ENCODE measurements at regions not wholly inside any gene's neighbourhood (a gene's known extent, or its start where the extent isn't known, plus 50 kb on each side); places are given as distances from the start of the nearest gene placed in this dataset.

DNA sequence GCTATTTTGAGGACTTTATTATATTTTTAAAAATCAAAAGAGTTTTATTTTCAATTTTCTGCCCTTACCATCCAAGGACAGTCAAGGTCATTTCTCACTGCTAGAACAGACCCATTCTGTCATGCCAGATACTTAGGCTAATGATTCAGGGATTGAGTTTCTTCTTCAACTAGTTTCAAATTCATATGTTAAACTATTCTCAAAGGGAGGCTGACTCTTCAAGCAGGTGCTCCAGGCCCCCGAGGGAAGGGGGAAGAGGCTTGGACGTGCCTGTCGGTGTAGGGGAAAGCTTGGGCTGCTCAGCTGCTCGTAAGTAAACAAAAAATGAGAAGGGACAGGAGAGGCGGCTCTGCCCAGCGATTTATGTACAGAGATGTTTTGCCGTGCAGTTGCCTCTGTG lies 69.4 kb upstream of the MYLIP start:
- no peak overlapping the region for H3K27ac ChIP-seq (ENCODE audit: low read length)
- TF ChIP-seq, protein P1, sequence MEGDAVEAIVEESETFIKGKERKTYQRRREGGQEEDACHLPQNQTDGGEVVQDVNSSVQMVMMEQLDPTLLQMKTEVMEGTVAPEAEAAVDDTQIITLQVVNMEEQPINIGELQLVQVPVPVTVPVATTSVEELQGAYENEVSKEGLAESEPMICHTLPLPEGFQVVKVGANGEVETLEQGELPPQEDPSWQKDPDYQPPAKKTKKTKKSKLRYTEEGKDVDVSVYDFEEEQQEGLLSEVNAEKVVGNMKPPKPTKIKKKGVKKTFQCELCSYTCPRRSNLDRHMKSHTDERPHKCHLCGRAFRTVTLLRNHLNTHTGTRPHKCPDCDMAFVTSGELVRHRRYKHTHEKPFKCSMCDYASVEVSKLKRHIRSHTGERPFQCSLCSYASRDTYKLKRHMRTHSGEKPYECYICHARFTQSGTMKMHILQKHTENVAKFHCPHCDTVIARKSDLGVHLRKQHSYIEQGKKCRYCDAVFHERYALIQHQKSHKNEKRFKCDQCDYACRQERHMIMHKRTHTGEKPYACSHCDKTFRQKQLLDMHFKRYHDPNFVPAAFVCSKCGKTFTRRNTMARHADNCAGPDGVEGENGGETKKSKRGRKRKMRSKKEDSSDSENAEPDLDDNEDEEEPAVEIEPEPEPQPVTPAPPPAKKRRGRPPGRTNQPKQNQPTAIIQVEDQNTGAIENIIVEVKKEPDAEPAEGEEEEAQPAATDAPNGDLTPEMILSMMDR (IDR thresholded peaks at IDR 0.05; ENCODE audit: low read depth, low read length), result no peak
- no peak for TF ChIP-seq EZH2phosphoT487 (IDR thresholded peaks at IDR 0.05; ENCODE audit: low read depth)
- H3K4me3 ChIP-seq (ENCODE audit: low read length), result no peak overlapping the region
- H3K4me1 ChIP-seq (ENCODE audit: low read length), result no peaks in the 10 kb centered on the region
- H3K79me2 ChIP-seq (ENCODE audit: low read length), result no peaks in the 10 kb centered on the region
- no peaks in the 10 kb centered on the region for H3K9me3 ChIP-seq (ENCODE audit: insufficient read depth, low read length)
- no peaks in the 10 kb centered on the region for H4K20me1 ChIP-seq (ENCODE audit: insufficient read depth, low read length)
- H3K9ac ChIP-seq (ENCODE audit: low read length), result no peak overlapping the region
- H2AFZ ChIP-seq (ENCODE audit: low read depth, low read length), result no peak overlapping the region
- no peaks in the 10 kb centered on the region for H3K27me3 ChIP-seq (ENCODE audit: low read depth, low read length)
- no peak overlapping the region for H3K4me2 ChIP-seq (ENCODE audit: low read length)
- H3K36me3 ChIP-seq (replicated peaks; ENCODE audit: low read depth, low read length), result no peaks in the 10 kb centered on the region

DNA sequence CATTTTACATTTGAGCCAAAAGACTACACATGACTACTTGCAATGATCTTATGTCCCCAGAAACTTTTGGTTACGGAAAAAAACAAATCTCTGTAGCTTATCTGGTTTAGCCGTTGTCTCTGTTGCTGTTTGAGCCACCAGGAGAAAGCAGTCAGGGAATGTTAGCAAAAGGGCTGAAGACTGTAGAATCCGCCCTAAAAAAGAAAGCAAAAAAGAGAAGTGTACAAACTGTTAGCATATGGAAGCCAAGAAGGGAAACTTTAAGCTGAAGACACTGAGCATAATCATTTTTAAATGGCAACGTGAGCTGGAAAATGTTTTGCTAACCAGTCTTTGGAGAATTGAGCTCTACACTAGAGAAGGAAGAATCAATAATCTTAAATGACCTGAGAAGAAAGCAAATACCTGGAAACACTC lies 69.9 kb upstream of the MYLIP start:
- Histone ChIP-seq H3K4me2 (ENCODE audit: low read length) (no peak overlapping the region), H3K9me3 (ENCODE audit: insufficient read depth, low read length) (no peaks in the 10 kb centered on the region), H3K9ac (ENCODE audit: low read length) (no peak overlapping the region), H3K79me2 (ENCODE audit: low read length) (no peaks in the 10 kb centered on the region), H3K27ac (ENCODE audit: low read length) (no peak overlapping the region), H4K20me1 (ENCODE audit: insufficient read depth, low read length) (no peaks in the 10 kb centered on the region), H3K36me3 (replicated peaks; ENCODE audit: low read depth, low read length) (no peaks in the 10 kb centered on the region), H2AFZ (ENCODE audit: low read depth, low read length) (no peak overlapping the region), H3K4me1 (ENCODE audit: low read length) (no peaks in the 10 kb centered on the region), H3K27me3 (ENCODE audit: low read depth, low read length) (no peaks in the 10 kb centered on the region), H3K4me3 (ENCODE audit: low read length) (no peak overlapping the region)
- no peak for TF ChIP-seq EZH2phosphoT487 (IDR thresholded peaks at IDR 0.05; ENCODE audit: low read depth)
- TF ChIP-seq, protein P1 (IDR thresholded peaks at IDR 0.05; ENCODE audit: low read depth, low read length), result no peak

DNA sequence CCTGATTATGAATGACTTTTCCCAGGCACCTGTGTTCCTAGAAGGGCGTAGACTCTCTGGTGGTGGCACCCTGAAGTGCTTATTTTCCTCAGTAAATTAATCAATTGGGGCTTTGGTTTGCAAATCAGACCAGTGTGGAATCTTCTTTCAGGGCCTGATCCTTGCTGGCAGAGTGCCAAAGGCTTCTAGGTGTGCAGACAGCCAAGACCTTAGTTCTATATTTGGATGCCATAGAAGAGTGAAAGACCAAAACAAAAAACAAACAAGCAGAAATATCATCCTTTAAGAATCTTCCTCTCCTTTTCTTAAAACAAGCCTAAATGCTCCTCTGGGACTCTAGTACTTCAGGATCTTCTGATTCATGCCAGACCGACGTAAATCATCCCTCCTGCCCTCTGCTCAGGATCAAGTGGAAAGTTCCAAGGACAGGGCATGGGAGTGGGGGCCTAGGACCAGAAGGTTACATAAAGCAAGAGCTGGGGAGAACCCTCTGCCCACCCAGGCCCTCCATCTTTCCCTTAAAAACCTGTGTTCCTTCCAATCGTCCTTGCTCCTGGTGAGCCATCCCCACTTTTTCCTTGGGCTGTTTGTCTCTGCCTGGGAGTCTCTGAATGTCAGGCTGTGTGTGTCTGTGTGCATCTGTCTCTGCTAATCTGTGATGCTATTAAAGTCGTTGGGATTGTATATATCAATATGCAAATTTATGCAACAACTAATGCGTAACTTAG lies 70.5 kb upstream of the MYLIP start:
- Histone ChIP-seq H3K4me1 (ENCODE audit: low read length) (no peaks in the 10 kb centered on the region), H4K20me1 (ENCODE audit: insufficient read depth, low read length) (no peaks in the 10 kb centered on the region), H3K36me3 (replicated peaks; ENCODE audit: low read depth, low read length) (no peaks in the 10 kb centered on the region), H3K27ac (ENCODE audit: low read length) (no peak overlapping the region), H3K9me3 (ENCODE audit: insufficient read depth, low read length) (no peaks in the 10 kb centered on the region), H3K4me2 (ENCODE audit: low read length) (no peak overlapping the region), H3K79me2 (ENCODE audit: low read length) (no peaks in the 10 kb centered on the region), H2AFZ (ENCODE audit: low read depth, low read length) (no peak overlapping the region), H3K27me3 (ENCODE audit: low read depth, low read length) (no peaks in the 10 kb centered on the region), H3K4me3 (ENCODE audit: low read length) (no peak overlapping the region), H3K9ac (ENCODE audit: low read length) (no peak overlapping the region)
- TF ChIP-seq, protein P1 (IDR thresholded peaks at IDR 0.05; ENCODE audit: low read depth, low read length), result no peak
- no peak for TF ChIP-seq EZH2phosphoT487 (IDR thresholded peaks at IDR 0.05; ENCODE audit: low read depth)

DNA sequence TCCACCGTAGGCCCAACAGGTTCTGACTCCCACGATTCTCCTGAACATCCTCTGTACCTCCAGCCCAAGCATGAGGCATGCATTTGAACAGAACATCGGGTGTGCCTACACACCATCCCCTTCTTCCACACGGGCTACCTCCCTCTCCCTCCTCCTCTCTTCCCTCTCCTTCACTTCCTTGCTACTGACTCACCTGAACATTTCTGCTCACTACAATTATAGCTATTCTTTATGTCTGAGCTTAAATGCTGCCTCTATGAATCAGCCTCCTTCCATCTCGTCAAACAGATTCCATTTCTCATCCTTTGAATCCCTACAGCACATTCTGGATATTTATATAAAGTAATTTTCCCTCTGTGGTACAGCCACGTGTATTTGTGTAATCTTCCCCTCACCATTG lies 71.4 kb upstream of the MYLIP start:
- TF ChIP-seq, protein P1 (IDR thresholded peaks at IDR 0.05; ENCODE audit: low read depth, low read length), result no peak
- no peak for TF ChIP-seq EZH2phosphoT487 (IDR thresholded peaks at IDR 0.05; ENCODE audit: low read depth)
- H3K9me3 ChIP-seq (ENCODE audit: insufficient read depth, low read length), result no peaks in the 10 kb centered on the region

More for the DNA sequence above, 71.4 kb upstream of the MYLIP start:
- Histone ChIP-seq H3K4me2 (ENCODE audit: low read length) (no peak overlapping the region), H2AFZ (ENCODE audit: low read depth, low read length) (no peak overlapping the region), H3K9ac (ENCODE audit: low read length) (no peak overlapping the region), H3K27me3 (ENCODE audit: low read depth, low read length) (no peaks in the 10 kb centered on the region), H3K36me3 (replicated peaks; ENCODE audit: low read depth, low read length) (no peaks in the 10 kb centered on the region), H3K4me3 (ENCODE audit: low read length) (no peak overlapping the region), H4K20me1 (ENCODE audit: insufficient read depth, low read length) (no peaks in the 10 kb centered on the region), H3K79me2 (ENCODE audit: low read length) (no peaks in the 10 kb centered on the region), H3K27ac (ENCODE audit: low read length) (no peak overlapping the region), H3K4me1 (ENCODE audit: low read length) (no peaks in the 10 kb centered on the region)
